ENCODE measurements at regions not wholly inside any gene's neighbourhood (a gene's known extent, or its start where the extent isn't known, plus 50 kb on each side); places are given as distances from the start of the nearest gene placed in this dataset.

GRCh38 chr3:148006508-148006907, 597.3 kb downstream of the ZIC1 start:
- H3K4me3 Mint-ChIP-seq: no peak overlapping the region
- H3K9me3 Mint-ChIP-seq: no peaks in the 10 kb centered on the region
- H3K4me1 Mint-ChIP-seq (ENCODE audit: low read depth): no peaks in the 10 kb centered on the region
- no peaks in the 10 kb centered on the region for H3K36me3 Mint-ChIP-seq (ENCODE audit: insufficient read depth)
- no peak for ATAC-seq
- DNase-seq: no peak
- no peaks in the 10 kb centered on the region for H3K27me3 Mint-ChIP-seq (ENCODE audit: low read depth)

- no peaks in the 10 kb centered on the region for H3K36me3 Mint-ChIP-seq (ENCODE audit: insufficient read depth)
- no peaks in the 10 kb centered on the region for H3K4me1 Mint-ChIP-seq (ENCODE audit: low read depth)
- ATAC-seq: no peak
- no peaks in the 10 kb centered on the region for H3K27me3 Mint-ChIP-seq (ENCODE audit: low read depth)
- no peak for DNase-seq
- peaks cover 5% of the 10 kb centered on the region for H3K9me3 Mint-ChIP-seq
- H3K4me3 Mint-ChIP-seq: no peak overlapping the region
These were observed 599.4 kb downstream of the ZIC1 start for GRCh38 chr3:148008591-148008990.

GRCh38 chr3:148020861-148021260, 611.7 kb downstream of the ZIC1 start:
- Mint-ChIP-seq H3K9me3 (peaks cover 18% of the 10 kb centered on the region), H3K4me3 (no peak overlapping the region), H3K36me3 (ENCODE audit: insufficient read depth) (no peaks in the 10 kb centered on the region), H3K4me1 (ENCODE audit: low read depth) (no peaks in the 10 kb centered on the region), H3K27me3 (ENCODE audit: low read depth) (no peaks in the 10 kb centered on the region)
- ATAC-seq (no peak), DNase-seq (no peak)

GRCh38 chr3:148021381-148021780, 612.2 kb downstream of the ZIC1 start:
- H3K9me3 Mint-ChIP-seq: peaks cover 18% of the 10 kb centered on the region
- no peaks in the 10 kb centered on the region for H3K4me1 Mint-ChIP-seq (ENCODE audit: low read depth)
- no peaks in the 10 kb centered on the region for H3K27me3 Mint-ChIP-seq (ENCODE audit: low read depth)
- H3K36me3 Mint-ChIP-seq (ENCODE audit: insufficient read depth): no peaks in the 10 kb centered on the region
- ATAC-seq: no peak
- no peak overlapping the region for H3K4me3 Mint-ChIP-seq
- DNase-seq: no peak

- H3K4me1 Mint-ChIP-seq (ENCODE audit: low read depth): no peaks in the 10 kb centered on the region
- H3K4me3 Mint-ChIP-seq: no peak overlapping the region
- DNase-seq: no peak
- ATAC-seq: no peak
- peaks cover 10% of the 10 kb centered on the region for H3K9me3 Mint-ChIP-seq
- no peaks in the 10 kb centered on the region for H3K27me3 Mint-ChIP-seq (ENCODE audit: low read depth)
- no peaks in the 10 kb centered on the region for H3K36me3 Mint-ChIP-seq (ENCODE audit: insufficient read depth)
These were observed 614.8 kb downstream of the ZIC1 start for GRCh38 chr3:148023994-148024393.

- ATAC-seq (no peak), DNase-seq (no peak)
- Mint-ChIP-seq H3K27me3 (ENCODE audit: low read depth) (no peaks in the 10 kb centered on the region), H3K9me3 (peaks cover 4% of the 10 kb centered on the region), H3K4me1 (ENCODE audit: low read depth) (no peaks in the 10 kb centered on the region), H3K4me3 (no peak overlapping the region), H3K36me3 (ENCODE audit: insufficient read depth) (no peaks in the 10 kb centered on the region)
These were observed 616.9 kb downstream of the ZIC1 start for GRCh38 chr3:148026009-148026588.

GRCh38 chr3:148030975-148031374, 621.8 kb downstream of the ZIC1 start:
- Mint-ChIP-seq H3K36me3 (ENCODE audit: insufficient read depth) (no peaks in the 10 kb centered on the region), H3K4me1 (ENCODE audit: low read depth) (no peaks in the 10 kb centered on the region), H3K9me3 (peaks cover 4% of the 10 kb centered on the region), H3K4me3 (no peak overlapping the region), H3K27me3 (ENCODE audit: low read depth) (no peaks in the 10 kb centered on the region)
- ATAC-seq (no peak), DNase-seq (no peak)

GRCh38 chr3:148034353-148034752, 625.2 kb downstream of the ZIC1 start:
- H3K36me3 Mint-ChIP-seq (ENCODE audit: insufficient read depth): no peaks in the 10 kb centered on the region
- no peak overlapping the region for H3K4me3 Mint-ChIP-seq
- H3K9me3 Mint-ChIP-seq: peaks cover 4% of the 10 kb centered on the region
- H3K4me1 Mint-ChIP-seq (ENCODE audit: low read depth): no peaks in the 10 kb centered on the region
- ATAC-seq: no peak
- DNase-seq: no peak
- no peaks in the 10 kb centered on the region for H3K27me3 Mint-ChIP-seq (ENCODE audit: low read depth)

- ATAC-seq (no peak), DNase-seq (no peak)
- no peaks in the 10 kb centered on the region for H3K27me3 Mint-ChIP-seq (ENCODE audit: low read depth)
- H3K4me1 Mint-ChIP-seq (ENCODE audit: low read depth): no peaks in the 10 kb centered on the region
- H3K4me3 Mint-ChIP-seq: no peak overlapping the region
- peaks cover 4% of the 10 kb centered on the region for H3K9me3 Mint-ChIP-seq
- no peaks in the 10 kb centered on the region for H3K36me3 Mint-ChIP-seq (ENCODE audit: insufficient read depth)
These were observed 627.2 kb downstream of the ZIC1 start for GRCh38 chr3:148036331-148036876.

GRCh38 chr3:148042663-148043445, 633.7 kb downstream of the ZIC1 start:
- DNase-seq: no peak
- Mint-ChIP-seq H3K4me3 (no peak overlapping the region), H3K36me3 (ENCODE audit: insufficient read depth) (no peaks in the 10 kb centered on the region), H3K9me3 (no peaks in the 10 kb centered on the region), H3K27me3 (ENCODE audit: low read depth) (no peaks in the 10 kb centered on the region), H3K4me1 (ENCODE audit: low read depth) (no peaks in the 10 kb centered on the region)
- no peak for ATAC-seq

- no peak for ATAC-seq
- Mint-ChIP-seq H3K36me3 (ENCODE audit: insufficient read depth) (no peaks in the 10 kb centered on the region), H3K4me1 (ENCODE audit: low read depth) (no peaks in the 10 kb centered on the region), H3K9me3 (peaks cover 4% of the 10 kb centered on the region), H3K27me3 (ENCODE audit: low read depth) (no peaks in the 10 kb centered on the region), H3K4me3 (no peak overlapping the region)
- DNase-seq: no peak
These were observed 635.0 kb downstream of the ZIC1 start for GRCh38 chr3:148044151-148044550.

- Mint-ChIP-seq H3K36me3 (ENCODE audit: insufficient read depth) (no peaks in the 10 kb centered on the region), H3K27me3 (ENCODE audit: low read depth) (no peaks in the 10 kb centered on the region), H3K4me3 (no peak overlapping the region), H3K4me1 (ENCODE audit: low read depth) (no peaks in the 10 kb centered on the region), H3K9me3 (peaks cover 5% of the 10 kb centered on the region)
- ATAC-seq (no peak), DNase-seq (no peak)
These were observed 642.7 kb upstream of the AGTR1 start for GRCh38 chr3:148054999-148055398.

- H3K36me3 Mint-ChIP-seq (ENCODE audit: insufficient read depth): no peaks in the 10 kb centered on the region
- H3K27me3 Mint-ChIP-seq (ENCODE audit: low read depth): no peaks in the 10 kb centered on the region
- ATAC-seq (no peak), DNase-seq (no peak)
- no peaks in the 10 kb centered on the region for H3K9me3 Mint-ChIP-seq
- no peaks in the 10 kb centered on the region for H3K4me1 Mint-ChIP-seq (ENCODE audit: low read depth)
- no peak overlapping the region for H3K4me3 Mint-ChIP-seq
These were observed 635.1 kb upstream of the AGTR1 start for GRCh38 chr3:148062590-148062989.

- H3K9me3 Mint-ChIP-seq: no peaks in the 10 kb centered on the region
- no peaks in the 10 kb centered on the region for H3K36me3 Mint-ChIP-seq (ENCODE audit: insufficient read depth)
- no peak overlapping the region for H3K4me3 Mint-ChIP-seq
- no peaks in the 10 kb centered on the region for H3K4me1 Mint-ChIP-seq (ENCODE audit: low read depth)
- no peaks in the 10 kb centered on the region for H3K27me3 Mint-ChIP-seq (ENCODE audit: low read depth)
- ATAC-seq (no peak), DNase-seq (no peak)
These were observed 630.9 kb upstream of the AGTR1 start for GRCh38 chr3:148066802-148067201.

GRCh38 chr3:148068466-148068865, 629.2 kb upstream of the AGTR1 start:
- Mint-ChIP-seq H3K36me3 (ENCODE audit: insufficient read depth) (no peaks in the 10 kb centered on the region), H3K9me3 (no peaks in the 10 kb centered on the region), H3K4me3 (no peak overlapping the region), H3K4me1 (ENCODE audit: low read depth) (no peaks in the 10 kb centered on the region), H3K27me3 (ENCODE audit: low read depth) (no peaks in the 10 kb centered on the region)
- ATAC-seq: no peak
- no peak for DNase-seq

Data from activated T-cell treated with anti-CD3 and anti-CD28 coated beads, Interleukin-2, amount 50 U/mL, for 4 hours (primary cell).